H1 (cell line): ENCODE measurements at regions not wholly inside any gene's neighbourhood (a gene's known extent, or its start where the extent isn't known, plus 50 kb on each side); places are given as distances from the start of the nearest gene placed in this dataset.
A peak's percentile ranks its signal among the peaks of the same experiment; 100 is the strongest.

Source experiments
- CTCF ChIA-PET: fragments of 300-600 bp; sonication (Branson Sonifier 250); formaldehyde crosslinking; loops from one replicate; lab custom pipeline; 2021; ENCODE audit not compliant: partially characterized antibody; lab: Charles Lee
- POLR2A ChIA-PET: fragments of 300-600 bp; sonication (Branson Sonifier 250); formaldehyde crosslinking; loops from one replicate; lab custom pipeline; 2021; ENCODE audit warnings: inconsistent platforms; ENCODE audit not compliant: partially characterized antibody; lab: Charles Lee
- DNase-seq, 2 experiments: peaks; one replicate each; pipeline versions ENCODE4 v3.0.0 to v3.0.0-alpha.2; 2010 to 2022; ENCODE audit warnings: low spot score in 2 of 2, low read depth in 1 of 2, mixed read lengths in 1 of 2
- FAIRE-seq: peaks from 2 replicates; lab custom pipeline; 2011; peaks lifted over from hg19 to GRCh38; lab: Jason Lieb, UNC
- H2AFZ ChIP-seq: 2 replicates; pipeline ENCODE4 v1.8.1; 2012; ENCODE audit warnings: low read length, inconsistent platforms
- H2AK5ac ChIP-seq: 2 replicates; pipeline ENCODE4 v1.6.1; 2013; ENCODE audit warnings: low read depth, low read length
- H2BK120ac ChIP-seq: replicated peaks from 2 replicates; pipeline ENCODE3; 2013; ENCODE audit warnings: low read depth, low read length, inconsistent platforms
- H2BK12ac ChIP-seq: 2 replicates; pipeline ENCODE4 v1.6.1; 2013; ENCODE audit warnings: low read depth, low read length
- H2BK15ac ChIP-seq: 2 replicates; pipeline ENCODE4 v1.6.1; 2013; ENCODE audit warnings: low read length
- H2BK20ac ChIP-seq: 2 replicates; pipeline ENCODE4 v1.6.1; 2013; ENCODE audit warnings: low read length
- H2BK5ac ChIP-seq: 2 replicates; pipeline ENCODE4 v1.6.1; 2013; ENCODE audit warnings: low read depth, low read length
- H3K14ac ChIP-seq: 2 replicates; pipeline ENCODE4 v1.6.1; 2013; ENCODE audit warnings: inconsistent platforms; ENCODE audit not compliant: insufficient read length
- H3K18ac ChIP-seq: 2 replicates; pipeline ENCODE4 v1.6.1; 2013; ENCODE audit warnings: low read length; ENCODE audit errors: extremely low read depth
- H3K23ac ChIP-seq: 2 replicates; pipeline ENCODE4 v1.6.1; 2013; ENCODE audit warnings: inconsistent platforms; ENCODE audit not compliant: insufficient read length
- H3K23me2 ChIP-seq: 2 replicates; pipeline ENCODE4 v1.6.1; 2013; ENCODE audit warnings: low read depth, low read length
- H3K27ac ChIP-seq: 2 replicates; pipeline ENCODE4 v1.6.1; 2011; ENCODE audit warnings: low read depth, low read length, inconsistent platforms
- H3K27me3 ChIP-seq, 4 experiments: replicated peaks in 1 of 4; 1 replicate in 1 of 4; 2 replicates in 3 of 4; pipeline versions ENCODE4 v1.6.1 to v1.8.1; 2011 to 2013; ENCODE audit warnings: low read length in 3 of 4, mild to moderate bottlenecking in 3 of 4, inconsistent platforms in 2 of 4, mixed read lengths in 2 of 4, moderate library complexity in 1 of 4; ENCODE audit not compliant: control insufficient read depth in 3 of 4, insufficient read depth in 3 of 4; ENCODE audit errors: extremely low read depth in 1 of 4
- H3K36me3 ChIP-seq, 4 experiments: 2 replicates each; pipeline versions ENCODE4 v1.6.1 to v1.8.1; 2011 to 2013; ENCODE audit warnings: mild to moderate bottlenecking in 4 of 4, low read length in 3 of 4, moderate library complexity in 2 of 4, control low read depth in 1 of 4, inconsistent platforms in 1 of 4; ENCODE audit not compliant: insufficient read depth in 4 of 4, control insufficient read depth in 2 of 4
- H3K4ac ChIP-seq: replicated peaks from 2 replicates; pipeline ENCODE3; 2013; ENCODE audit warnings: low read length, low read depth, mixed read lengths, inconsistent platforms; ENCODE audit not compliant: insufficient read length
- H3K4me1 ChIP-seq, 4 experiments: replicated peaks in 1 of 4; 1 replicate in 1 of 4; 2 replicates in 3 of 4; pipeline versions ENCODE4 v1.6.1 to v1.8.1; 2011 to 2013; ENCODE audit warnings: low read length in 3 of 4, inconsistent platforms in 2 of 4, mixed read lengths in 1 of 4; ENCODE audit not compliant: insufficient read depth in 4 of 4, control insufficient read depth in 3 of 4
- H3K4me2 ChIP-seq, 2 experiments: 2 replicates each; pipeline versions ENCODE4 v1.6.1 to v1.8.1; 2011 to 2013; ENCODE audit warnings: low read depth in 2 of 2, low read length in 2 of 2, control low read depth in 1 of 2, inconsistent platforms in 1 of 2, mild to moderate bottlenecking in 1 of 2; ENCODE audit not compliant: insufficient read depth in 1 of 2
- H3K4me3 ChIP-seq, 4 experiments: fragments of 200-600, 300-600 bp in 1 of 4; sonication (generic), shearing (Covaris generic), sonication (Bioruptor Twin) in 1 of 4; 2 replicates each; pipeline versions ENCODE4 v1.5.1 to v1.8.1; 2011 to 2016; ENCODE audit warnings: low read length in 4 of 4, low read depth in 3 of 4, control low read depth in 2 of 4, inconsistent platforms in 2 of 4, mild to moderate bottlenecking in 2 of 4, mixed read lengths in 1 of 4, moderate library complexity in 1 of 4; ENCODE audit not compliant: insufficient read depth in 2 of 4; ENCODE audit errors: extremely low read depth in 1 of 4
- H3K56ac ChIP-seq: replicated peaks from 2 replicates; pipeline ENCODE3; 2013; ENCODE audit warnings: low read depth, mild to moderate bottlenecking, mixed read lengths, low read length, inconsistent platforms; ENCODE audit not compliant: insufficient read length
- H3K79me1 ChIP-seq: 2 replicates; pipeline ENCODE4 v1.6.1; 2013; ENCODE audit warnings: low read depth, low read length, control low read depth
- H3K79me2 ChIP-seq, 2 experiments: 2 replicates each; pipeline versions ENCODE4 v1.6.1 to v1.8.1; 2012 to 2013; ENCODE audit warnings: low read length in 2 of 2, mild to moderate bottlenecking in 2 of 2, inconsistent platforms in 1 of 2; ENCODE audit not compliant: insufficient read depth in 2 of 2, control insufficient read depth in 1 of 2
- H3K9ac ChIP-seq, 4 experiments: replicated peaks in 1 of 4; 1 replicate in 1 of 4; 2 replicates in 3 of 4; pipeline versions ENCODE4 v1.6.1 to v1.8.1; 2011 to 2013; ENCODE audit warnings: low read depth in 3 of 4, low read length in 3 of 4, control low read depth in 2 of 4, mild to moderate bottlenecking in 2 of 4, moderate library complexity in 2 of 4, inconsistent platforms in 1 of 4; ENCODE audit errors: extremely low read depth in 1 of 4
- H3K9me3 ChIP-seq, 2 experiments: 2 replicates each; pipeline versions ENCODE4 v1.6.1 to v1.8.1; 2012 to 2013; ENCODE audit warnings: mild to moderate bottlenecking in 2 of 2, moderate library complexity in 2 of 2, control low read depth in 1 of 2, inconsistent platforms in 1 of 2, low read depth in 1 of 2, low read length in 1 of 2, mixed read lengths in 1 of 2; ENCODE audit not compliant: insufficient read depth in 2 of 2
- H4K20me1 ChIP-seq, 2 experiments: replicated peaks in 1 of 2; 2 replicates each; pipeline versions ENCODE3 to v1.8.1; 2011 to 2013; ENCODE audit warnings: inconsistent platforms in 2 of 2, low read length in 2 of 2, mild to moderate bottlenecking in 1 of 2; ENCODE audit not compliant: insufficient read depth in 2 of 2, control insufficient read depth in 1 of 2
- H4K5ac ChIP-seq: 2 replicates; pipeline ENCODE4 v1.6.1; 2013; ENCODE audit warnings: low read length, low read depth, mixed read lengths, inconsistent platforms; ENCODE audit not compliant: insufficient read length
- H4K8ac ChIP-seq: 2 replicates; pipeline ENCODE4 v1.8.0; 2013; ENCODE audit warnings: mild to moderate bottlenecking, moderate library complexity, low read length, inconsistent platforms; ENCODE audit not compliant: insufficient read depth; ENCODE audit errors: extremely low read depth
- H4K91ac ChIP-seq: replicated peaks from 2 replicates; pipeline ENCODE3; 2013; ENCODE audit warnings: low read length, mixed read lengths, inconsistent platforms; ENCODE audit not compliant: insufficient read length
- ATF3 ChIP-seq: IDR thresholded peaks from 2 replicates; pipeline ENCODE4 v1.6.1; 2011; ENCODE audit warnings: low read depth, mild to moderate bottlenecking, low read length; ENCODE audit not compliant: insufficient read depth
- CHD1 ChIP-seq: IDR thresholded peaks from 2 replicates; pipeline ENCODE4 v1.6.1; 2012; ENCODE audit warnings: low read depth, low read length, improper control_type of control experiment
- CREB1 ChIP-seq: IDR thresholded peaks from 2 replicates; pipeline ENCODE4 v1.6.1; 2012; ENCODE audit warnings: inconsistent platforms
- POLR2A ChIP-seq, 2 experiments: IDR thresholded peaks; 1 replicate in 1 of 2; 2 replicates in 1 of 2; pipeline ENCODE4 v1.6.1; 2011; ENCODE audit warnings: low read depth in 2 of 2, low read length in 2 of 2, mild to moderate bottlenecking in 2 of 2; ENCODE audit errors: control extremely low read depth in 1 of 2
- WGBS, 2 experiments: shearing (Covaris generic) in 1 of 2; methylation state at CpG; one replicate each; pipeline versions ENCODE4 v1.1.6 to v1.1.7; 2013 to 2015; ENCODE audit warnings: low lambda C conversion rate in 2 of 2, mixed read lengths in 2 of 2, inconsistent platforms in 1 of 2, low coverage in 1 of 2, missing lambda C conversion rate in 1 of 2; ENCODE audit not compliant: insufficient replicate concordance in 2 of 2, insufficient coverage in 1 of 2, insufficient read length in 1 of 2; ENCODE audit errors: extremely low coverage in 1 of 2, missing lambda C conversion rate in 1 of 2; 5-methylcytosine and 5-hydroxymethylcytosine counted together

GRCh38 chr5:166342402-166342801, 1949.0 kb upstream of the WWC1 start:
- Histone ChIP-seq H3K23ac (no peak overlapping the region), H2BK5ac (no peak overlapping the region), H3K23me2 (no peaks in the 10 kb centered on the region), H3K18ac (no peak overlapping the region), H3K79me2 (no peaks in the 10 kb centered on the region), H3K79me1 (no peaks in the 10 kb centered on the region), H3K9me3 (no peaks in the 10 kb centered on the region), H3K4me1 (peaks cover 0 to 5% (median 3%) of the 10 kb centered on the region in 4 experiments; a peak in 3 of 7 replicates), H2AFZ (no peak overlapping the region), H2BK120ac (no peak overlapping the region), H3K4me3 (no peak overlapping the region), H3K36me3 (no peaks in the 10 kb centered on the region; a peak in 1 of 8 replicates), H3K27me3 (no peaks in the 10 kb centered on the region), H3K4ac (no peak overlapping the region), H2BK20ac (peak overlapping the region; percentile 19; the same call in 1 of the 2 replicates), H3K14ac (no peak overlapping the region), H3K4me2 (peak overlapping the region in 1 of 2 experiments; percentile 32; a peak in 1 of 4 replicates), H3K27ac (no peak overlapping the region), H3K56ac (no peak overlapping the region), H4K91ac (peak overlapping the region; percentile 44), H2BK12ac (peak overlapping the region; percentile 89; the same call in 1 of the 2 replicates), H2BK15ac (peak overlapping the region; percentile 97; the same call in 1 of the 2 replicates), H2AK5ac (no peak overlapping the region), H4K20me1 (no peaks in the 10 kb centered on the region), H4K8ac (no peak overlapping the region), H4K5ac (no peak overlapping the region), H3K9ac (no peak overlapping the region)
- WGBS, 2 experiments = 86% methylated on average over 3 of the region's 3 CpGs; no CpG with 5 or more reads in 1 of the 2 experiments
- CTCF ChIA-PET = interaction anchor here (0.6 to 1.2 kb wide), 15 partner anchors 7 to 903 kb away, joined by 3 to 11 read pairs (median 3); no protein-coding TSS in a partner anchor
- DNase-seq (no peak), FAIRE-seq (no peak)
- TF ChIP-seq CREB1 (no peak), CHD1 (no peak), POLR2A (IDR thresholded peaks at IDR 0.05; ENCODE audit: control extremely low read depth in 1 of 2, low read depth in 2 of 2, low read length in 2 of 2) (no peak), ATF3 (no peak)
- POLR2A ChIA-PET = no interaction called here
